ENCODE measurements at regions not wholly inside any gene's neighbourhood (a gene's known extent, or its start where the extent isn't known, plus 50 kb on each side); places are given as distances from the start of the nearest gene placed in this dataset.

DNA sequence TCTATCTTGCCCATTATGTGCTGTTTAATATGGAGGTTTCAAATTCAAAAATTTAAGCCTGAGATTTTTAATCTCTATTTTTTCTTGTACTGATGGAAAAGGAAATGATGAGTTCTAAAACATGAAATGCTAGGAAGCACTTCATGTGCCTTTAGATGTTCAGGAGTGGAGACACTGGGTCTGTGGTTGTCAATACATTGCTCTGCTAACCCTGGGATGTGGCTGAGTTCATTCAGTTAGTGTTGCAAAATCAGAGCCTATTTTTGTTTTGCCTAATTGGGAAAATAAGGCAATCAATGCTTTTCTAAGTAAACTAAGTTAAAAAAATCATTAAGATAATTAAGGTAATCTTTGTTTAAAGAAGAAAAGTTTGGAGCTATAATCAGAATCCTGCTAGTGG lies 83.1 kb downstream of the DIPK2A start:
- no peaks in the 10 kb centered on the region for H3K36me3 ChIP-seq (ENCODE audit: insufficient read depth, low read length)

DNA sequence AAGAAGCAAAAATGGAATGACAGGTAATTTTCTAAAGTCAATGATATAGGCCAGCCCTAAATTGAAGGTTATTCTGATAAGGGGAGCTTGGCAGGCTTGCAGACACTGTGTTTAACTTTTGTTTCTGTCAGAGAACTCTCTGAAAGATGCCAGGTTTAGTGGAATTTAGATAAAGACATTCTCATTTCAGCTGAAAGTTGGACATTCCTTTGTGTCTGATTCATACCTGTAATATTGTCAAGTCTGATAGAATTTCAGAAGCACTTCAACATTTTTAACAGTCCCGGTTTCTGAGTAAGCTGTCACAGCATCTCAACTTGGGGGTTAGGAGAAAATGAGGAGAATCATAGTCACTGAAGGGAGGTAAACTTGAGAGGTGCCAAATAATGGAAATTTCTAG lies 84.0 kb downstream of the DIPK2A start:
- Histone ChIP-seq H3K36me3 (ENCODE audit: insufficient read depth, low read length) (no peaks in the 10 kb centered on the region), H4K20me1 (ENCODE audit: insufficient read depth, low read length) (no peaks in the 10 kb centered on the region), H3K9ac (ENCODE audit: low read length) (no peak overlapping the region), H3K9me3 (ENCODE audit: low read length) (no peaks in the 10 kb centered on the region), H3K79me2 (ENCODE audit: insufficient read depth, low read length) (no peaks in the 10 kb centered on the region), H3K4me3 (ENCODE audit: low read depth, low read length, poor library complexity, severe bottlenecking) (no peak overlapping the region), H2AFZ (ENCODE audit: low read length) (no peak overlapping the region), H3K27me3 (ENCODE audit: insufficient read depth, low read length) (no peaks in the 10 kb centered on the region), H3K27ac (ENCODE audit: low read depth, low read length, poor library complexity, severe bottlenecking) (no peak overlapping the region), H3F3A (ENCODE audit: insufficient read depth, low read length) (no peaks in the 10 kb centered on the region), H3K9me2 (ENCODE audit: low read depth, low read length) (no peaks in the 10 kb centered on the region), H3K4me1 (ENCODE audit: insufficient read depth, low read length, severe bottlenecking) (no peaks in the 10 kb centered on the region), H3K4me2 (ENCODE audit: low read length) (no peak overlapping the region)
- TF ChIP-seq, protein P1, sequence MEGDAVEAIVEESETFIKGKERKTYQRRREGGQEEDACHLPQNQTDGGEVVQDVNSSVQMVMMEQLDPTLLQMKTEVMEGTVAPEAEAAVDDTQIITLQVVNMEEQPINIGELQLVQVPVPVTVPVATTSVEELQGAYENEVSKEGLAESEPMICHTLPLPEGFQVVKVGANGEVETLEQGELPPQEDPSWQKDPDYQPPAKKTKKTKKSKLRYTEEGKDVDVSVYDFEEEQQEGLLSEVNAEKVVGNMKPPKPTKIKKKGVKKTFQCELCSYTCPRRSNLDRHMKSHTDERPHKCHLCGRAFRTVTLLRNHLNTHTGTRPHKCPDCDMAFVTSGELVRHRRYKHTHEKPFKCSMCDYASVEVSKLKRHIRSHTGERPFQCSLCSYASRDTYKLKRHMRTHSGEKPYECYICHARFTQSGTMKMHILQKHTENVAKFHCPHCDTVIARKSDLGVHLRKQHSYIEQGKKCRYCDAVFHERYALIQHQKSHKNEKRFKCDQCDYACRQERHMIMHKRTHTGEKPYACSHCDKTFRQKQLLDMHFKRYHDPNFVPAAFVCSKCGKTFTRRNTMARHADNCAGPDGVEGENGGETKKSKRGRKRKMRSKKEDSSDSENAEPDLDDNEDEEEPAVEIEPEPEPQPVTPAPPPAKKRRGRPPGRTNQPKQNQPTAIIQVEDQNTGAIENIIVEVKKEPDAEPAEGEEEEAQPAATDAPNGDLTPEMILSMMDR (IDR thresholded peaks at IDR 0.05; ENCODE audit: low read length), result no peak
- no peak for TF ChIP-seq EZH2 (IDR thresholded peaks at IDR 0.05; ENCODE audit: borderline replicate concordance, low read length)

More for the DNA sequence above, 83.1 kb downstream of the DIPK2A start:
- no peak overlapping the region for H3K4me3 ChIP-seq (ENCODE audit: low read depth, low read length, poor library complexity, severe bottlenecking)
- no peak overlapping the region for H3K9ac ChIP-seq (ENCODE audit: low read length)
- no peaks in the 10 kb centered on the region for H4K20me1 ChIP-seq (ENCODE audit: insufficient read depth, low read length)
- TF ChIP-seq, protein P1 (IDR thresholded peaks at IDR 0.05; ENCODE audit: low read length), result no peak
- TF ChIP-seq EZH2 (IDR thresholded peaks at IDR 0.05; ENCODE audit: borderline replicate concordance, low read length), result no peak
- H2AFZ ChIP-seq (ENCODE audit: low read length), result no peak overlapping the region
- no peaks in the 10 kb centered on the region for H3F3A ChIP-seq (ENCODE audit: insufficient read depth, low read length)
- H3K9me3 ChIP-seq (ENCODE audit: low read length), result no peaks in the 10 kb centered on the region
- no peaks in the 10 kb centered on the region for H3K9me2 ChIP-seq (ENCODE audit: low read depth, low read length)
- H3K27ac ChIP-seq (ENCODE audit: low read depth, low read length, poor library complexity, severe bottlenecking), result no peak overlapping the region
- no peaks in the 10 kb centered on the region for H3K27me3 ChIP-seq (ENCODE audit: insufficient read depth, low read length)
- H3K4me2 ChIP-seq (ENCODE audit: low read length), result no peak overlapping the region
- H3K79me2 ChIP-seq (ENCODE audit: insufficient read depth, low read length), result no peaks in the 10 kb centered on the region
- H3K4me1 ChIP-seq (ENCODE audit: insufficient read depth, low read length, severe bottlenecking), result no peaks in the 10 kb centered on the region

DNA sequence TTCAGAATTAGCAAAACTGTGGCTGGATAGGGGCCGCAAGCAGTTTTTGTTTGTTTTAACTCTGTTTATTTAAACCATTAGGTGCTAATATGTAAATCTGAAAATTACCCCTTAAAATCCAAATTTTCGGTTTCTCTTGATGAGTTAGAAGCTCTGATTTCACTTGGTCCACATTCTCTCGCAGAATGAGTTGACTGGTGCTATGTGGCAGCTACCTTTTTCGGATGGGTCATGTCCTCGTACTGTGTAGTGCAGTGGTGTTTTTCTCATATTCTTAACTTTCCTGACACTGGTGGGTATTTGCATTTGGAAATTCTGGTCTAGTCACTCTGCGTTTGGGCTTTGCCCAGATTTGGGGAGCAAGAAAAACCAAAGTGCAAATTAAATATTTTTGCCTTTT lies 87.1 kb downstream of the DIPK2A start:
- no peaks in the 10 kb centered on the region for H3K4me1 ChIP-seq (ENCODE audit: insufficient read depth, low read length, severe bottlenecking)
- no peaks in the 10 kb centered on the region for H3K79me2 ChIP-seq (ENCODE audit: insufficient read depth, low read length)
- no peaks in the 10 kb centered on the region for H3K27me3 ChIP-seq (ENCODE audit: insufficient read depth, low read length)
- H3K4me2 ChIP-seq (ENCODE audit: low read length), result no peak overlapping the region
- H2AFZ ChIP-seq (ENCODE audit: low read length), result no peak overlapping the region
- no peak overlapping the region for H3K9ac ChIP-seq (ENCODE audit: low read length)
- no peaks in the 10 kb centered on the region for H3K9me2 ChIP-seq (ENCODE audit: low read depth, low read length)
- no peak for TF ChIP-seq EZH2 (IDR thresholded peaks at IDR 0.05; ENCODE audit: borderline replicate concordance, low read length)
- TF ChIP-seq, protein P1 (IDR thresholded peaks at IDR 0.05; ENCODE audit: low read length), result no peak
- no peaks in the 10 kb centered on the region for H3F3A ChIP-seq (ENCODE audit: insufficient read depth, low read length)
- no peaks in the 10 kb centered on the region for H3K36me3 ChIP-seq (ENCODE audit: insufficient read depth, low read length)
- H3K9me3 ChIP-seq (ENCODE audit: low read length), result no peaks in the 10 kb centered on the region
- H4K20me1 ChIP-seq (ENCODE audit: insufficient read depth, low read length), result no peaks in the 10 kb centered on the region
- H3K4me3 ChIP-seq (ENCODE audit: low read depth, low read length, poor library complexity, severe bottlenecking), result no peak overlapping the region
- H3K27ac ChIP-seq (ENCODE audit: low read depth, low read length, poor library complexity, severe bottlenecking), result no peak overlapping the region
